K562 (cell line): ENCODE measurements at regions not wholly inside any gene's neighbourhood (a gene's known extent, or its start where the extent isn't known, plus 50 kb on each side); places are given as distances from the start of the nearest gene placed in this dataset.

Source experiments
- CBFA2T3 ChIP-seq: fragments of 450-650 bp; IDR thresholded peaks from 2 replicates; pipeline ENCODE4 v1.6.1; 2017
- CBX2 ChIP-seq: fragments of 200-600 bp; sonication (generic); IDR thresholded peaks from one replicate; pipeline ENCODE4 v1.6.1; 2012; ENCODE audit warnings: mild to moderate bottlenecking, low read length, inconsistent platforms; ENCODE audit not compliant: insufficient read depth, poor library complexity, severe bottlenecking
- FOXA3 ChIP-seq, 2 experiments: fragments of 450-650 bp in 1 of 2; sonication (generic) in 1 of 2; formaldehyde crosslinking; IDR thresholded peaks in 1 of 2; conservative IDR thresholded peaks in 1 of 2; 2 replicates each; pipeline versions ENCODE4 v1.4.0 to v1.8.0; 2020 to 2022; ENCODE audit warnings: mild to moderate bottlenecking in 2 of 2, missing genetic modification reagents in 1 of 2
- HSF4 ChIP-seq: fragments of 250-450 bp; sonication (Bioruptor Pico); IDR thresholded peaks from 2 replicates; pipeline ENCODE4 v2.1.2; 2022; ENCODE audit warnings: mild to moderate bottlenecking, moderate library complexity, borderline replicate concordance
- MYC ChIP-seq, 2 experiments: fragments of 250-450 bp in 1 of 2; sonication (Bioruptor Pico) in 1 of 2; IDR thresholded peaks; 2 replicates each; pipeline versions ENCODE4 v1.5.1 to v1.6.1; 2012 to 2021; ENCODE audit warnings: low read depth in 2 of 2, borderline replicate concordance in 1 of 2, improper control_type of control experiment in 1 of 2, low read length in 1 of 2, mild to moderate bottlenecking in 1 of 2, moderate library complexity in 1 of 2
- NFE2 ChIP-seq: IDR thresholded peaks from 2 replicates; pipeline ENCODE4 v1.6.1; 2014; ENCODE audit warnings: antibody characterized with exemption, low read depth
- SNRNP70 ChIP-seq: fragments of 200-400 bp; formaldehyde crosslinking; optimal IDR thresholded peaks from 2 replicates; pipeline ENCODE3; 2017; ENCODE audit warnings: low read depth, low read length
- SP1 ChIP-seq: sonication (generic); formaldehyde crosslinking; IDR thresholded peaks from 2 replicates; pipeline ENCODE4 v1.8.1; 2022; ENCODE audit warnings: mild to moderate bottlenecking, missing genetic modification reagents
- TCF7L2 ChIP-seq: fragments of 150-350 bp; IDR thresholded peaks from 2 replicates; pipeline ENCODE4 v1.6.1; 2016; ENCODE audit warnings: low read depth, mild to moderate bottlenecking, low read length, moderate library complexity
- ZNF75A ChIP-seq: fragments of 450-650 bp; formaldehyde crosslinking; IDR thresholded peaks from 2 replicates; pipeline ENCODE4 v1.4.0; 2020; ENCODE audit warnings: mild to moderate bottlenecking
- ZZZ3 ChIP-seq: fragments of 450-650 bp; IDR thresholded peaks from 2 replicates; pipeline ENCODE4 v1.6.1; 2016; ENCODE audit warnings: antibody characterized with exemption, mild to moderate bottlenecking, moderate library complexity
- TF ChIP-seq, protein P1 (sequence below): fragments of 250-450 bp; sonication (Bioruptor Pico); IDR thresholded peaks from 2 replicates; pipeline ENCODE4 v1.5.0; 2022; ENCODE audit warnings: mild to moderate bottlenecking
- TF ChIP-seq, protein P2 (sequence below): fragments of 250-450 bp; sonication (Bioruptor Pico); IDR thresholded peaks from 2 replicates; pipeline ENCODE4 v1.5.0; 2020; ENCODE audit warnings: mild to moderate bottlenecking, borderline replicate concordance
- TF ChIP-seq, protein P3 (sequence below): sonication (generic); formaldehyde crosslinking; IDR thresholded peaks from 2 replicates; pipeline ENCODE4 v1.8.1; 2023; ENCODE audit warnings: mild to moderate bottlenecking, missing genetic modification reagents, moderate library complexity
- TF ChIP-seq, protein P4 (sequence below): fragments of 250-450 bp; sonication (Bioruptor Pico); IDR thresholded peaks from 2 replicates; pipeline ENCODE4 v1.4.0; 2020
- TF ChIP-seq, protein P5 (sequence below), 3 experiments: fragments of 200-800 bp in 1 of 3; sonication (Bioruptor generic) in 1 of 3; sonication (generic) in 1 of 3; formaldehyde crosslinking in 1 of 3; IDR thresholded peaks; 2 replicates each; pipeline versions ENCODE4 v1.6.1 to v1.8.0; 2016 to 2022; ENCODE audit warnings: mild to moderate bottlenecking in 2 of 3, missing compliant biosample characterization in 2 of 3, missing genetic modification characterization in 2 of 3, missing genetic modification reagents in 1 of 3
- TF ChIP-seq, protein P6 (sequence below): sonication (generic); IDR thresholded peaks from 2 replicates; pipeline ENCODE4 v1.6.1; 2016

DNA sequence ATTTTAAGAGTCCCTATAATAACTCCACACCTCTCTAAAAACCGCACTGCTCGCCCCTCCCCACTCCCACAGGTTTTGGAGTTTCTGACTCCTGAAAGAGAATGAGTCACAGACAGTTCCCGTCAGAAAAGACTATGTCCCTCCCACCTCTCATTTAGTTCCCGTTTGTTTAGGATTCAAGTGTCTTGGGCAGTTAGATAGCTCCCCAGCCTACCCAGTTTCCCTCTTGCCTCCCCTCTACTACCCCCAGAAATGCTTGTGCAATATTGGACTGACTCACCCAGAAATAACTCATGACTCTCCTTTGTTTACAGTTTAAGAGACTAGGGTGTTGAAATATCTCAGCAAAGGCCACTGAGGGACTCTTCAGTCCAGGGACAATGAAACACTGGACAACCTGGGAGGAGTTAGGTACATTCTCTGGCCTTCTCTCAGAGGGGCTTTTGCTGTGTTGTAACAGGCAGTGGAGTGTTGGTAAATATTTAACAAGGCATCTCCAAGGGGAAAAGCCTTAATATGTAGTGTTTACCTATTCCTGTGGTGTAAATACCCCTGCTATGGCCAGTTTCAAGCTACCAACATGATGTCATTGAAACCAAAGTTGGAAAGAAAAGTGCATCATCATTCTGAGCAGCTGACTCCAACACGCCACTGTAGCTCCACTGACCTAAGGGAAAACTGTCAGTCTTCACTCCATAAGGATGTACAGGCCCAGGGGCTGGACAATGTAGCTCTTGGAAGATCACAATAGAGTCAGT lies 96.1 kb upstream of the CHD2 start (continued):
- TF ChIP-seq FOXA3 (CRISPR knock-in tag; conservative IDR thresholded peaks at IDR 0.05 in 1 of 2, IDR thresholded peaks at IDR 0.05 in 1 of 2) (peak; percentile 95 to 96), ZNF75A (CRISPR knock-in tag) (no peak), CBFA2T3 (peak; percentile 76), HSF4 (no peak), SNRNP70 (no peak), SP1 (CRISPR knock-in tag) (peak; percentile 73; the same call in 1 of the 2 replicates), CBX2 (no peak), ZZZ3 (no peak), TCF7L2 (0 out of 2 replicates have a peak, but pooled peaks have one; percentile 46), MYC (IDR thresholded peaks at IDR 0.05; ENCODE audit: low read depth, low read length) (peak; percentile 69; the same call in 1 of the 2 replicates), MYC (CRISPR knock-in tag; IDR thresholded peaks at IDR 0.05; ENCODE audit: borderline replicate concordance, low read depth) (no peak), NFE2 (peak; percentile 90)
- TF ChIP-seq, protein P1, sequence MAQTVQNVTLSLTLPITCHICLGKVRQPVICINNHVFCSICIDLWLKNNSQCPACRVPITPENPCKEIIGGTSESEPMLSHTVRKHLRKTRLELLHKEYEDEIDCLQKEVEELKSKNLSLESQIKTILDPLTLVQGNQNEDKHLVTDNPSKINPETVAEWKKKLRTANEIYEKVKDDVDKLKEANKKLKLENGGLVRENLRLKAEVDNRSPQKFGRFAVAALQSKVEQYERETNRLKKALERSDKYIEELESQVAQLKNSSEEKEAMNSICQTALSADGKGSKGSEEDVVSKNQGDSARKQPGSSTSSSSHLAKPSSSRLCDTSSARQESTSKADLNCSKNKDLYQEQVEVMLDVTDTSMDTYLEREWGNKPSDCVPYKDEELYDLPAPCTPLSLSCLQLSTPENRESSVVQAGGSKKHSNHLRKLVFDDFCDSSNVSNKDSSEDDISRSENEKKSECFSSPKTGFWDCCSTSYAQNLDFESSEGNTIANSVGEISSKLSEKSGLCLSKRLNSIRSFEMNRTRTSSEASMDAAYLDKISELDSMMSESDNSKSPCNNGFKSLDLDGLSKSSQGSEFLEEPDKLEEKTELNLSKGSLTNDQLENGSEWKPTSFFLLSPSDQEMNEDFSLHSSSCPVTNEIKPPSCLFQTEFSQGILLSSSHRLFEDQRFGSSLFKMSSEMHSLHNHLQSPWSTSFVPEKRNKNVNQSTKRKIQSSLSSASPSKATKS (CRISPR knock-in tag), result no peak
- TF ChIP-seq, protein P2, sequence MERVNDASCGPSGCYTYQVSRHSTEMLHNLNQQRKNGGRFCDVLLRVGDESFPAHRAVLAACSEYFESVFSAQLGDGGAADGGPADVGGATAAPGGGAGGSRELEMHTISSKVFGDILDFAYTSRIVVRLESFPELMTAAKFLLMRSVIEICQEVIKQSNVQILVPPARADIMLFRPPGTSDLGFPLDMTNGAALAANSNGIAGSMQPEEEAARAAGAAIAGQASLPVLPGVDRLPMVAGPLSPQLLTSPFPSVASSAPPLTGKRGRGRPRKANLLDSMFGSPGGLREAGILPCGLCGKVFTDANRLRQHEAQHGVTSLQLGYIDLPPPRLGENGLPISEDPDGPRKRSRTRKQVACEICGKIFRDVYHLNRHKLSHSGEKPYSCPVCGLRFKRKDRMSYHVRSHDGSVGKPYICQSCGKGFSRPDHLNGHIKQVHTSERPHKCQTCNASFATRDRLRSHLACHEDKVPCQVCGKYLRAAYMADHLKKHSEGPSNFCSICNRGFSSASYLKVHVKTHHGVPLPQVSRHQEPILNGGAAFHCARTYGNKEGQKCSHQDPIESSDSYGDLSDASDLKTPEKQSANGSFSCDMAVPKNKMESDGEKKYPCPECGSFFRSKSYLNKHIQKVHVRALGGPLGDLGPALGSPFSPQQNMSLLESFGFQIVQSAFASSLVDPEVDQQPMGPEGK (CRISPR knock-in tag), result no peak
- TF ChIP-seq, protein P3, sequence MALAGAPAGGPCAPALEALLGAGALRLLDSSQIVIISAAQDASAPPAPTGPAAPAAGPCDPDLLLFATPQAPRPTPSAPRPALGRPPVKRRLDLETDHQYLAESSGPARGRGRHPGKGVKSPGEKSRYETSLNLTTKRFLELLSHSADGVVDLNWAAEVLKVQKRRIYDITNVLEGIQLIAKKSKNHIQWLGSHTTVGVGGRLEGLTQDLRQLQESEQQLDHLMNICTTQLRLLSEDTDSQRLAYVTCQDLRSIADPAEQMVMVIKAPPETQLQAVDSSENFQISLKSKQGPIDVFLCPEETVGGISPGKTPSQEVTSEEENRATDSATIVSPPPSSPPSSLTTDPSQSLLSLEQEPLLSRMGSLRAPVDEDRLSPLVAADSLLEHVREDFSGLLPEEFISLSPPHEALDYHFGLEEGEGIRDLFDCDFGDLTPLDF, result no peak
- TF ChIP-seq, protein P4, sequence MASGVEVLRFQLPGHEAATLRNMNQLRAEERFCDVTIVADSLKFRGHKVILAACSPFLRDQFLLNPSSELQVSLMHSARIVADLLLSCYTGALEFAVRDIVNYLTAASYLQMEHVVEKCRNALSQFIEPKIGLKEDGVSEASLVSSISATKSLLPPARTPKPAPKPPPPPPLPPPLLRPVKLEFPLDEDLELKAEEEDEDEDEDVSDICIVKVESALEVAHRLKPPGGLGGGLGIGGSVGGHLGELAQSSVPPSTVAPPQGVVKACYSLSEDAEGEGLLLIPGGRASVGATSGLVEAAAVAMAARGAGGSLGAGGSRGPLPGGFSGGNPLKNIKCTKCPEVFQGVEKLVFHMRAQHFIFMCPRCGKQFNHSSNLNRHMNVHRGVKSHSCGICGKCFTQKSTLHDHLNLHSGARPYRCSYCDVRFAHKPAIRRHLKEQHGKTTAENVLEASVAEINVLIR (CRISPR knock-in tag), result peak; percentile 60; the same call in 1 of the 2 replicates
- TF ChIP-seq, protein P5, sequence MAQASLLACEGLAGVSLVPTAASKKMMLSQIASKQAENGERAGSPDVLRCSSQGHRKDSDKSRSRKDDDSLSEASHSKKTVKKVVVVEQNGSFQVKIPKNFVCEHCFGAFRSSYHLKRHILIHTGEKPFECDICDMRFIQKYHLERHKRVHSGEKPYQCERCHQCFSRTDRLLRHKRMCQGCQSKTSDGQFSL (CRISPR knock-in tag; IDR thresholded peaks at IDR 0.05), result no peak
- TF ChIP-seq, protein P5 (tag; IDR thresholded peaks at IDR 0.05), result no peak
- TF ChIP-seq, protein P6, sequence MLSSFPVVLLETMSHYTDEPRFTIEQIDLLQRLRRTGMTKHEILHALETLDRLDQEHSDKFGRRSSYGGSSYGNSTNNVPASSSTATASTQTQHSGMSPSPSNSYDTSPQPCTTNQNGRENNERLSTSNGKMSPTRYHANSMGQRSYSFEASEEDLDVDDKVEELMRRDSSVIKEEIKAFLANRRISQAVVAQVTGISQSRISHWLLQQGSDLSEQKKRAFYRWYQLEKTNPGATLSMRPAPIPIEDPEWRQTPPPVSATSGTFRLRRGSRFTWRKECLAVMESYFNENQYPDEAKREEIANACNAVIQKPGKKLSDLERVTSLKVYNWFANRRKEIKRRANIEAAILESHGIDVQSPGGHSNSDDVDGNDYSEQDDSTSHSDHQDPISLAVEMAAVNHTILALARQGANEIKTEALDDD, result peak; percentile 99
